ENCODE measurements at regions not wholly inside any gene's neighbourhood (a gene's known extent, or its start where the extent isn't known, plus 50 kb on each side); places are given as distances from the start of the nearest gene placed in this dataset.

- Mint-ChIP-seq H3K9me3 (peaks cover 3% of the 10 kb centered on the region), H3K4me3 (no peak overlapping the region), H3K36me3 (ENCODE audit: low read depth) (no peaks in the 10 kb centered on the region), H3K4me1 (no peaks in the 10 kb centered on the region), H3K27me3 (ENCODE audit: low read depth) (no peaks in the 10 kb centered on the region), H3K27ac (ENCODE audit: unreplicated experiment) (no peak overlapping the region)
- DNase-seq (ENCODE audit: low read depth, low spot score), result no peak
- TF ChIP-seq, protein P1, sequence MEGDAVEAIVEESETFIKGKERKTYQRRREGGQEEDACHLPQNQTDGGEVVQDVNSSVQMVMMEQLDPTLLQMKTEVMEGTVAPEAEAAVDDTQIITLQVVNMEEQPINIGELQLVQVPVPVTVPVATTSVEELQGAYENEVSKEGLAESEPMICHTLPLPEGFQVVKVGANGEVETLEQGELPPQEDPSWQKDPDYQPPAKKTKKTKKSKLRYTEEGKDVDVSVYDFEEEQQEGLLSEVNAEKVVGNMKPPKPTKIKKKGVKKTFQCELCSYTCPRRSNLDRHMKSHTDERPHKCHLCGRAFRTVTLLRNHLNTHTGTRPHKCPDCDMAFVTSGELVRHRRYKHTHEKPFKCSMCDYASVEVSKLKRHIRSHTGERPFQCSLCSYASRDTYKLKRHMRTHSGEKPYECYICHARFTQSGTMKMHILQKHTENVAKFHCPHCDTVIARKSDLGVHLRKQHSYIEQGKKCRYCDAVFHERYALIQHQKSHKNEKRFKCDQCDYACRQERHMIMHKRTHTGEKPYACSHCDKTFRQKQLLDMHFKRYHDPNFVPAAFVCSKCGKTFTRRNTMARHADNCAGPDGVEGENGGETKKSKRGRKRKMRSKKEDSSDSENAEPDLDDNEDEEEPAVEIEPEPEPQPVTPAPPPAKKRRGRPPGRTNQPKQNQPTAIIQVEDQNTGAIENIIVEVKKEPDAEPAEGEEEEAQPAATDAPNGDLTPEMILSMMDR (conservative IDR thresholded peaks at IDR 0.05), result no peak
Observed at GRCh38 chrX:42269186-42269585, 345.8 kb upstream of the CASK start.

- TF ChIP-seq, protein P1 (conservative IDR thresholded peaks at IDR 0.05), result no peak
- peaks cover 9% of the 10 kb centered on the region for H3K36me3 Mint-ChIP-seq (ENCODE audit: low read depth)
- DNase-seq (ENCODE audit: low read depth, low spot score), result no peak
- no peak overlapping the region for H3K4me3 Mint-ChIP-seq
- no peaks in the 10 kb centered on the region for H3K27me3 Mint-ChIP-seq (ENCODE audit: low read depth)
- peak overlapping the region; percentile 1 for H3K27ac Mint-ChIP-seq (ENCODE audit: unreplicated experiment)
- no peaks in the 10 kb centered on the region for H3K4me1 Mint-ChIP-seq
- H3K9me3 Mint-ChIP-seq, result peaks cover 20% of the 10 kb centered on the region
Observed at GRCh38 chrX:42260854-42261253, 337.5 kb upstream of the CASK start.

DNA sequence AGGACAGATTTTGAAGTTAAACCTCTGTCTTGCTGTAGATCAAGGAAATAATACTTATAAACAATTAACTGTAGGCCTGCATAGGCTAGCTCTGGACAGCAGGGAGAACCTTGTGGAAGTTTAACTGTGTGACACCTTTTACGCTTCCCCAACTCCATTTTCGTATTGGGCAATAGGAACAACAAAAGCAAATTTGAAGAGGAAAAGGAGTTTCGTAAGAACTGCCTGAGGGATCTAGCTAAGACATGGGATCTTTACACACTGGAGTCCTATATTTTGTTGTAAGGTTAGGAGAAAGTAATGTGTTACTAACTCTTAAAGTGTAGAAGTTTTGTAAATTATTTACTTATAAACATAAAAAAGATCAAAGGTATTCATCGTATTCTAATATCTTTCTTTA lies 324.9 kb upstream of the CASK start:
- no peak for DNase-seq (ENCODE audit: low read depth, low spot score)
- no peaks in the 10 kb centered on the region for H3K27me3 Mint-ChIP-seq (ENCODE audit: low read depth)
- peaks cover 5% of the 10 kb centered on the region for H3K9me3 Mint-ChIP-seq
- peaks cover 27% of the 10 kb centered on the region for H3K4me1 Mint-ChIP-seq
- no peak overlapping the region for H3K27ac Mint-ChIP-seq (ENCODE audit: unreplicated experiment)
- H3K36me3 Mint-ChIP-seq (ENCODE audit: low read depth), result peaks cover 3% of the 10 kb centered on the region
- TF ChIP-seq, protein P1 (conservative IDR thresholded peaks at IDR 0.05), result no peak
- no peak overlapping the region for H3K4me3 Mint-ChIP-seq

DNA sequence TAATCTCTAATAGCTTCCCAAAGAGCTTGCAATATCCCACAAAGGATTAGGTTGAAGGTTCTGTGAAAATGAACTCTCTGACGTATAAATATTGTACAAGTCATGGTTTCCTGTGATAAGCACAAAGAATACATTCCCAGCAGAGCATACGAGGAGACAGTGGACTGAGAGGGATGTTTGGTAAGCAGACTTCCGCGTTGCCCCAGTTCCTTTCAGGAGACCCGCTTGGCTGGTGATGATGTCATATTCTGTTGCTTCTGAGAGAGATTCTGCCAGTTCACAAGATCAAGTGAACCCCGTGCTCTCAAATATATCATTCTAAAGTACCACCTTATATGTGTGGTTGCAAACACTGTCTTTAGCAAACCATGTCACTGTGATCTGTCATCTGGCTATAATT lies 323.9 kb upstream of the CASK start:
- Mint-ChIP-seq H3K27ac (ENCODE audit: unreplicated experiment) (no peak overlapping the region), H3K36me3 (ENCODE audit: low read depth) (peaks cover 3% of the 10 kb centered on the region), H3K4me1 (peaks cover 27% of the 10 kb centered on the region), H3K27me3 (ENCODE audit: low read depth) (no peaks in the 10 kb centered on the region), H3K9me3 (peaks cover 5% of the 10 kb centered on the region), H3K4me3 (peak overlapping the region; percentile 65)
- no peak for DNase-seq (ENCODE audit: low read depth, low spot score)
- TF ChIP-seq, protein P1 (conservative IDR thresholded peaks at IDR 0.05), result no peak

GRCh38 chrX:42246814-42247213 lies 323.5 kb upstream of the CASK start:
- DNase-seq (ENCODE audit: low read depth, low spot score), result no peak
- Mint-ChIP-seq H3K9me3 (peaks cover 5% of the 10 kb centered on the region), H3K36me3 (ENCODE audit: low read depth) (peaks cover 3% of the 10 kb centered on the region), H3K4me3 (peak overlapping the region; percentile 65), H3K27me3 (ENCODE audit: low read depth) (no peaks in the 10 kb centered on the region), H3K27ac (ENCODE audit: unreplicated experiment) (no peak overlapping the region), H3K4me1 (peaks cover 27% of the 10 kb centered on the region)
- TF ChIP-seq, protein P1 (conservative IDR thresholded peaks at IDR 0.05), result no peak

GRCh38 chrX:42242004-42242403 lies 318.6 kb upstream of the CASK start:
- peak overlapping the region; percentile 24 for H3K27ac Mint-ChIP-seq (ENCODE audit: unreplicated experiment)
- H3K9me3 Mint-ChIP-seq, result peaks cover 3% of the 10 kb centered on the region
- no peaks in the 10 kb centered on the region for H3K36me3 Mint-ChIP-seq (ENCODE audit: low read depth)
- DNase-seq (ENCODE audit: low read depth, low spot score), result no peak
- peaks cover 23% of the 10 kb centered on the region for H3K4me1 Mint-ChIP-seq
- no peak overlapping the region for H3K4me3 Mint-ChIP-seq
- TF ChIP-seq, protein P1 (conservative IDR thresholded peaks at IDR 0.05), result no peak
- no peaks in the 10 kb centered on the region for H3K27me3 Mint-ChIP-seq (ENCODE audit: low read depth)
